ENCODE measurements at regions not wholly inside any gene's neighbourhood (a gene's known extent, or its start where the extent isn't known, plus 50 kb on each side); places are given as distances from the start of the nearest gene placed in this dataset.

GRCh38 chr16:85491798-85492294 lies 121.3 kb upstream of the GSE1 start (continued):
- TF ChIP-seq CENPT (CRISPR knock-in tag; IDR thresholded peaks at IDR 0.05; ENCODE audit: low read depth) (no peak), SALL2 (CRISPR knock-in tag; IDR thresholded peaks at IDR 0.05) (no peak), FOXO1 (CRISPR knock-in tag; IDR thresholded peaks at IDR 0.05) (0 out of 2 replicates have a peak, but pooled peaks have one; percentile 13), ZNF121 (CRISPR knock-in tag; IDR thresholded peaks at IDR 0.05) (no peak), PITX1 (CRISPR knock-in tag; IDR thresholded peaks at IDR 0.05) (peak; percentile 63; the same call in 1 of the 2 replicates), ZBTB39 (CRISPR knock-in tag; IDR thresholded peaks at IDR 0.05) (no peak), FOXJ3 (CRISPR knock-in tag; IDR thresholded peaks at IDR 0.05; ENCODE audit: borderline replicate concordance) (no peak), NCOA1 (CRISPR knock-in tag; IDR thresholded peaks at IDR 0.05) (no peak), PAF1 (CRISPR knock-in tag; IDR thresholded peaks at IDR 0.05) (no peak), ZNF761 (CRISPR knock-in tag; conservative IDR thresholded peaks at IDR 0.05) (0 out of 2 replicates have a peak, but pooled peaks have one; percentile 34), EEA1 (CRISPR knock-in tag; IDR thresholded peaks at IDR 0.05; ENCODE audit: borderline replicate concordance) (no peak), MYC (CRISPR knock-in tag; IDR thresholded peaks at IDR 0.05; ENCODE audit: borderline replicate concordance) (peak; percentile 45; the same call in 1 of the 2 replicates), ZNF496 (CRISPR knock-in tag; IDR thresholded peaks at IDR 0.05; ENCODE audit: insufficient replicate concordance) (no peak), AGO1 (IDR thresholded peaks at IDR 0.05; ENCODE audit: low read depth, low read length, poor library complexity, severe bottlenecking) (peak; percentile 41), ZBTB38 (CRISPR knock-in tag; IDR thresholded peaks at IDR 0.05) (peak; percentile 42; the same call in 1 of the 2 replicates), ZNF292 (CRISPR knock-in tag; IDR thresholded peaks at IDR 0.05; ENCODE audit: borderline replicate concordance, low read depth) (0 out of 2 replicates have a peak, but pooled peaks have one; percentile 24), ATAD3A (CRISPR knock-in tag; IDR thresholded peaks at IDR 0.05) (0 out of 2 replicates have a peak, but pooled peaks have one; percentile 21), NR1H2 (CRISPR knock-in tag; IDR thresholded peaks at IDR 0.05; ENCODE audit: borderline replicate concordance, low read depth) (no peak), GATAD1 (CRISPR knock-in tag; IDR thresholded peaks at IDR 0.05) (no peak), HNRNPL (IDR thresholded peaks at IDR 0.05; ENCODE audit: low read depth, low read length) (peak; percentile 68; the same call in 1 of the 2 replicates), ZFX (CRISPR knock-in tag; IDR thresholded peaks at IDR 0.05; ENCODE audit: low read depth) (peak; percentile 57; the same call in 1 of the 2 replicates), ZFP91 (CRISPR knock-in tag; IDR thresholded peaks at IDR 0.05; ENCODE audit: borderline replicate concordance) (peak; percentile 77; the same call in 1 of the 2 replicates), SNAPC2 (CRISPR knock-in tag; IDR thresholded peaks at IDR 0.05) (no peak), ZNF232 (CRISPR knock-in tag; IDR thresholded peaks at IDR 0.05; ENCODE audit: borderline replicate concordance) (0 out of 2 replicates have a peak, but pooled peaks have one; percentile 26), ZSCAN12 (CRISPR knock-in tag; IDR thresholded peaks at IDR 0.05) (no peak)
- TF ChIP-seq, protein P1, sequence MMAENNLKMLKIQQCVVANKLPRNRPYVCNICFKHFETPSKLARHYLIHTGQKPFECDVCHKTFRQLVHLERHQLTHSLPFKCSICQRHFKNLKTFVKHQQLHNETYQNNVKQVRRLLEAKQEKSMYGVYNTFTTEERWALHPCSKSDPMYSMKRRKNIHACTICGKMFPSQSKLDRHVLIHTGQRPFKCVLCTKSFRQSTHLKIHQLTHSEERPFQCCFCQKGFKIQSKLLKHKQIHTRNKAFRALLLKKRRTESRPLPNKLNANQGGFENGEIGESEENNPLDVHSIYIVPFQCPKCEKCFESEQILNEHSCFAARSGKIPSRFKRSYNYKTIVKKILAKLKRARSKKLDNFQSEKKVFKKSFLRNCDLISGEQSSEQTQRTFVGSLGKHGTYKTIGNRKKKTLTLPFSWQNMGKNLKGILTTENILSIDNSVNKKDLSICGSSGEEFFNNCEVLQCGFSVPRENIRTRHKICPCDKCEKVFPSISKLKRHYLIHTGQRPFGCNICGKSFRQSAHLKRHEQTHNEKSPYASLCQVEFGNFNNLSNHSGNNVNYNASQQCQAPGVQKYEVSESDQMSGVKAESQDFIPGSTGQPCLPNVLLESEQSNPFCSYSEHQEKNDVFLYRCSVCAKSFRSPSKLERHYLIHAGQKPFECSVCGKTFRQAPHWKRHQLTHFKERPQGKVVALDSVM (CRISPR knock-in tag; IDR thresholded peaks at IDR 0.05): peak; percentile 69
